NCI-H748 (cell line): ENCODE measurements at regions not wholly inside any gene's neighbourhood (a gene's known extent, or its start where the extent isn't known, plus 50 kb on each side); places are given as distances from the start of the nearest gene placed in this dataset.
"Not testable (repeated sequence)": the region's sequence is repeated elsewhere in the genome, so short reads cannot be mapped to it uniquely, and the experiment has no call there.

Source experiments
- DNase-seq: peaks from one replicate; lab custom pipeline; 2025; ENCODE audit not compliant: unreplicated experiment; lab: John Stamatoyannopoulos, UW

GRCh38 chr9:79473704-79474103, 98.1 kb upstream of the TLE4 start:
- DNase-seq: no peak

DNA sequence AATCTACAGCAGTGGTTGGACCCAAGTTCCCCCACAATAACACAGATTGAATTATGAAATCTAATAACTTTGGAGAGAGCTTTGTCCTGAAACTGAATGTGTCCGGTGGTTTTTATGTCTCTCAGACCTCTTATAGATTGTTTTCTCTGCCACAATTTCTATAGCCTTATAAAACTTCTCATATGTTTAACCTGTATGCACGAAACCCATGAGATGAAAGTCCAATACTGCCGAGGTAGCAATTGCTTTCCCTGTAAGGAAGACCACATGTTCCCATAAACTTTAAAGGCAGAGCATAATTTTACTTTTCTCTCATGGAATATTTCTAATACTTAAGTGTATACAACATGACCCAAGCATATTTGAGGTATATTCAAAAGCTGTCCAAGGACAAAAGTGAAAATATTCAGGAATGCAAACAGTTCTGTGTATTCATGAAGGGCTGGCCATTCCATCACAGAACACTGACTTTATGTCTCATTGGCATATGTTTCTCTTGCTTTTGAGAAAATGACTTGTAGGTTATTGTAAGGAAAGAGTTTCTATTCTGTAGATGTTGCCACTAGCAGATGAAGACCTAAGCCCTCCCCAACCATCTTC, 94.4 kb upstream of the TLE4 start:
- no peak for DNase-seq

DNA sequence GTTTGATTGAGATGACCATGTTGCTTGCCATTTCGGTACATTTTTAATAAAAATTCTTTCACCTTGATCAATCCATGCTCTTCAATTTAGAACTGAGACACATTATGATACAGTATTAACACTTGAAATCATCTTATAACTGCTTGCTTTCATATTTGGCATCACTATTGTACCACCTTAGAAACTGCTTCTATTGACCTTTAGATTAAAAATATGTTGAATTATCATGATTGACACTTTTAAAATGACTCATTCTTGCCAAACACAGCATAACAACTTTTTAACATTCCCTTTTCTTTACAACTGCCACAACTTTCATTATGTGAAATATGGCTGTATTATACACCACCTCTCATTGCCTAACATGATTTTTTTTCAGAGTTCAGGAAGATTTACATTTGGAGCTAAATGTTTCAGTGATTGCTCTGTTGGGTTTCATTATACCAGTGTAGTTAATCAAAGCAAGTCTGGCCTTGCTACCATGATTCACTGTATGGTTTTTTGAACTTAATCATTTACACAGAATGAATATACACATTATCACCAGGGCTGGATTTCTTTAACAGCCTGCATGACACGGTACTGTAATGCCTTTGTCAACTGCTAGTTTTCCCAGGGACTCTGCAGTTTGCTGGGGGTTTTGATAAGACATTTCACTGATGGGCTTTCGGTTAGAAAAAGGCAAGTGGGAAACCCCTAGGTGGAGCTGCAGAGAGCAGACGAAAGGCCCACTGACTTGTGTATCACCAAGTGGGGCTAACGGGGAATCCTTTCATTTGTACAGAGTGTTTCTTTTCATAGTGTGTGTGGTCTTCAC, 93.6 kb upstream of the TLE4 start:
- peak; percentile 54 for DNase-seq

GRCh38 chr9:79480639-79481038, 91.1 kb upstream of the TLE4 start:
- no peak for DNase-seq

DNA sequence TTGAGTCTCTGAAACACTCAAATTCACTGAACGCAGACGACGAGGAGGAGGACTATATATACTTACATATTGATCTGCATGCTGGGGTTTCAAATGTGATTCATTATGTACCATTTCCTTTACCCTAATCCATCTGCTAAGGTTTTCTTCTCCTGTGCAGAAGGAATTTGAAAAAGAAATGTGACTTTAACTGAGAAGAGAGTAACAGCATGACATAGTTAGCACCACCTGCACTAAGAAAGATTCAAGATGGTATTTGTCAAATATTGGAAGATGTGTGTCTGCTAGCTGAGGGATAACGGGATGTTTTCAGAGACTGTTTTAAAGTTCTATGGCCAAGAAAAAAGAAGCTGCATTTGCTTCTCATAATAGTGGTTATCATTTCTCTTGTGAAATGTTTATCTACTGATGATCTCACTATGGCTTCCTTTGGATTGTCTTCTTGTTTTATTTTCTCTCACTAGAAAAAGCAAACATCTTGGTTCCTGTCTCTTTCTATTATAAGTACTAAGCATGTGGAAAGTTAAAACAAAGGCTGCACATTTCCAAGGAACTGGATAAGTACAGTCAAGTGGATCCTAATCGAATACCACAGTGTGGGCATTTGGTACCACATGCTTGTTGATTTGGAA, 89.8 kb upstream of the TLE4 start:
- no peak for DNase-seq

DNA sequence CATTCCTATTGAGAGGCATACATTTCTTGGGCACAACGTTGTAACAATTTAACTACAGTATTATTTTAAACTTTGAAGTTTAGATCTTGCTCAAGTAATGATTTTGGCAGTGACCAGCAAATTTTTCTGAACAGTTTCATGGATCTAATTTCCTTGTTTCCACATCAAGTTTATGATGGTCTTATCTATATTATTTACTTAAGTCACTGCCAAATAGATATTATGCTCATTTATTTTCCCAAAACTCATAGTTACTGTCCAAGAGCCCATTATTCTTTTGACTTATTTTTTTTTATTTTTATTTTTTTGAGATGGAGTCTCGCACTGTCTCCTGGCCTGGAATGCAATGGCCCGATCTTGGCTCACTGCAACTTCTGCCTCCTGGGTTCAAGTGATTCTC, 86.5 kb upstream of the TLE4 start:
- no peak for DNase-seq

- peak; percentile 33 for DNase-seq
Observed at GRCh38 chr9:79489261-79490000, 82.3 kb upstream of the TLE4 start.

DNA sequence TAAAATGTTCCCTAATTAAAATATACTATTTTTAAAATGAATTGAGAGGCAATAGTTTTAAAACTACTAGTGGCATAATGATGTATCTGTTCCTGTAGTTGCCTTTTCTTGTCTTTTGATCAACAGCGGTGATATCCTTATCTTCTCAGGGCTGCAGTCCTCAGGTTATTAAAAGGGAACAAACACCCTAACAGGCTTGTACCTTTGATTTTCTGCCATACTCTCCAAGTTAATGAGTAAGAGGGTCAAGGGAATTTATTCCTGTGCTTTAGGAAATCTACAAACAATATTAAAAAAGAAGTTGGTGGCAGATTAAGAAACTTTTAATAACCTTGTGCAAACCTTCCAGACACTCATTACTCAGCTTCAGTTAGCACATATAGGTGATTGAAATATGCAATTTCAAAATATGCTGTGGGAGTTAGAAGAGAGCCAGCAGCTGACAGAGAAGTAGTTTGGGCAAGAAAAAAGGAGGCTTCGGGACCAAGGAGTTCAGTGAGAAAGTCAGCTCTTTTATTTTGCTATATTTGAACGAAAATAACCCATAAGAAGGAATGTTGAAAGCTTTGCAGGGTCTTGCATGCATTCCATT, 81.0 kb upstream of the TLE4 start:
- no peak for DNase-seq

DNA sequence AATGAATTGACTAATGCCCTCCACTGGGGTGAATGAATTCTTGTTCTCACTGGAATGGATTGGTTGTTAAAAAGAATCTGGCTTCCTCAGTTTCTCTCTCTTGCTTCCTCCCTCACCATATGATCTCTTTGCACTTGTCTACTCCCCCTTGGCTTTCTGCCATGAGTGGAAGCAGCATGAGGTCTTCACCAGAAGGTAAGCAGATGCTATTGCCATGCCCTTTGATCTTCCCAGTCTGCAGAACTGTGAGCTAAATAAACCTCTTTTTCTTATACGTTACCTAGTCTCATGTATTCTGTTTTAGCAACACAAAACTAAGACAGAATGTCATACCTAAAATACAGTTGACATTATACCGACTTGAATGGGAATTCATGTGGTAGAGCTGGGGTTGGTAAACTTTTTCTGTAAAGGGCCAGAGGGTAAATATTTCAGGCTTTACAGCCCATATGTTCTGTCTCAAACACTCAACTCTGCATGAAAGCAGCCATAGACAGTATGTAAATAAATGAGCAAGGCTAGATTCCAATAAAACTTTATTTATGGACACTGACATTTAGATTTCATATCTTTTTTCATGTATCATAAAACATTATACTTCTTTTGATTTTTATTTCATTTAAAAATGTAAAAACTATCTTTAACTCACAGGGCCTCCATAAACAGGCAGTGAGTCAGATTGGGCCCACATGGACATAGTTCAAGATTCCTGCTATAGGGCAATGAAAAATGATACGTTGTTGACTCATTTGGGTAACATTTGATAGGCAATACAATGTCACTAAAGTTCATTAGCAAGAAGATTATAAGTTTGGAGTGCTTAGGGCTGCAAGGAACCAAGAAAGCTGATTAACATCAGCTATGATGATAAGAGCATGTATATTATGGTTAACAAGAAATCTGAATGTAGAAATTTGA, 79.4 kb upstream of the TLE4 start:
- no peak for DNase-seq

GRCh38 chr9:79500196-79500864, 71.4 kb upstream of the TLE4 start:
- not testable (repeated sequence) for DNase-seq

DNA sequence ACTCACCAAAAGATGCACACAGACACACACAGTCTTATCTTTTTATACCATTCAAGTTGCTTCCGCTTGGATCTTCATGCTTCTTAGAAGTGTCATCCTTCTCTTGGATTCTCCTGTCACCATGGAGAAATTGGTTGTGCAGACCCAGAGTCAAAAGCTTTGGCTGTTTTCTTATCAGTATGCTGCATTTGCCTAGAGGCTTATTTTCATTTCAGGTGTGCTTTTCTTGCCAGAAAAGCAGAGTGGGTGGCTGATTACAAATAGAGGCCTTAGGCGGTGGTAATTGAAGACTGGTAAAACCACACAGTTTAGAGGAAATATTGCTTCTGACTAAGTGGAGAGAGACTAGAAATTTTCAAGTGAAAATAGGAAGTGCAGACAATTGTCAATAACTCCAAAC, 70.2 kb upstream of the TLE4 start:
- no peak for DNase-seq

- DNase-seq: no peak
Observed at GRCh38 chr9:79507801-79508200, 64.0 kb upstream of the TLE4 start.

- no peak for DNase-seq
Observed at GRCh38 chr9:79512251-79512650, 59.5 kb upstream of the TLE4 start.
